Right renal cortex interstitium (tissue), 3 donors: ENCODE measurements at regions not wholly inside any gene's neighbourhood (a gene's known extent, or its start where the extent isn't known, plus 50 kb on each side); places are given as distances from the start of the nearest gene placed in this dataset.
"Not testable (repeated sequence)": the region's sequence is repeated elsewhere in the genome, so short reads cannot be mapped to it uniquely, and the experiment has no call there.

ENCODE experiments used
- DNase-seq, 3 donors: peaks; one replicate each; pipeline ENCODE4 v3.0.0-alpha.2; 2013; ENCODE audit warnings: low read depth in 3 of 3, low spot score in 2 of 3

DNA sequence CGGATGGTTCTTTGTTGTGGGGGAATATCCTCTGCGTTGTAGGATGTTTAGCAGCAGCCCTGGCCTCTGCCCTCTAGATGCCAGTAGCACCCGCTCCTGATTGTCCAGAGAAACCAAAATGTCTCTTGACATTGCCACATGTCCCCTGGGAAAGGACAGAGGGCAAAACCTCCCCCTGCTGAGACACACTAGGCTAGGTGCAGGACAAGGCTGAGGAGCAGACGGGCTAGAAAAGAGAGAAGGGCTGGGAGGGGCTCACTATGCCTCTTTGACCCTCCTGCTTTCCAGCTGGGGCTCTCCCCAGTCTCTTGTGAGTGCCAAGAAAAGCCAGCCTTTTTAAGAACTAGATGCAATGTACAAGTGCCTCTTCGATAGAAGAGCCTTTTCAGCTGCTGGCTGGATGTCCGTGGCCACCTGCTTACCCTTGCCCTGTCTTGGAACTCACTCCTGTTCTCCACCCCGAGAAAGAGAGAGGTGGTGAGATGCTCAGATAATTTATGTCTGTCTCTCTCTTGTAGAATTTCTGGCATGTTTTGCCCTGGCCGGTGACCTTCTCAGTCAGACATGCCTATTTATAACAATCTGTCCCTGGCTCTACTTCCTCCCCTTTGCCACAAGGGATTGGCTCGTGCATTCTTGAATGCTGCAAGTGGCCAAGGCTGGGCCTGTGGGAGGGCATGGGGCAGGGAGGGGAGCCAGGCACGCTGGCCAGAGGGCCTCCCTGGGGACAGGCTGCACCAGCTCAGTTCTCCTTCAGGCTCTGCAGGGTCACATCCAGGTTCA is 142.6 kb downstream of the RPLP1 start:
- DNase-seq, result no peak

DNA sequence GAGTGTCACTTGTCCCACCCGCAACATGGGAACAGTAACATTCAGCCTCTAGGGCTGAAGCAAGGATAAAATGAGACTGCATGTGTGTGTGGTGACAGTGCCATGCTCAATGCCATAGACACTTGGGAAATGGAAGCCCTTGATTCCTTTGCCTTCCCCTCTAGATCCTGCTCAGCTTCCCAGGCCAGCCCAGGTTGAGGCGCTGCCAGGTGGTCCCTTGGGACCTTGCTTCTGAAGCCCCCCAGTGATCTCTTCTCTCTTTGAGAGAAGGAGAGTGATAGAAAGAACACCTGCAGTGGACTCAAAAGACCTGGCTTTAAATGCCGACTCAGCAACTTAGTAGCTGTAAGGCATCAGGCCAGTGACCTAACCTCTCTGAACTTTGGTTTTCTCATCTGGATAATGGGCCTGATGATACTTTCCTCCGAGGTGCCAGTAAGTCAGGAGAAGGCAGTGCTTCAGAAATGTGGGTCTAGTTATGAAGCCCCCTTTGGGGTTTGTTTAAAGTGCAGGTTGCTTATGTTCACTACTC is 144.5 kb downstream of the RPLP1 start:
- DNase-seq, result no peak

DNA sequence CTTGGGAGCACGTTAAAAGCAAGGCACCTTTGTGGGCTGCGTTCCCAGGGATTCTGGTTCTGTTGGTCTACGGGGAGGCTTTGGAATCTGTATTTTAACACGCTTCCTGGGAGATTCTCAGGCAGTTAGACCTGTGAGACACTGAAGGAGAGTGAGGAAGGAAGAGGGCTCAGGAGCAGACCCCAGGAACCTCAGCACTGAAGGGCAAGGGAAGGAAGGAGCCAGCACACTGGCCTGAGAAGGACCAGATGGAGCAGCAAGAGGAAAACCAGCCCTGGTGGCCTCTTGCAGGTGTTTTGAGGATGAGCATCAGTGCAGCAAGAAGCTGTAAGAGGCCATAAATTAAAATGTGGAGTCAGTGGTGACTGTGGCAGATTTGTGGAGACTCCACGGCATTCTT is 146.7 kb downstream of the RPLP1 start:
- no peak for DNase-seq

DNA sequence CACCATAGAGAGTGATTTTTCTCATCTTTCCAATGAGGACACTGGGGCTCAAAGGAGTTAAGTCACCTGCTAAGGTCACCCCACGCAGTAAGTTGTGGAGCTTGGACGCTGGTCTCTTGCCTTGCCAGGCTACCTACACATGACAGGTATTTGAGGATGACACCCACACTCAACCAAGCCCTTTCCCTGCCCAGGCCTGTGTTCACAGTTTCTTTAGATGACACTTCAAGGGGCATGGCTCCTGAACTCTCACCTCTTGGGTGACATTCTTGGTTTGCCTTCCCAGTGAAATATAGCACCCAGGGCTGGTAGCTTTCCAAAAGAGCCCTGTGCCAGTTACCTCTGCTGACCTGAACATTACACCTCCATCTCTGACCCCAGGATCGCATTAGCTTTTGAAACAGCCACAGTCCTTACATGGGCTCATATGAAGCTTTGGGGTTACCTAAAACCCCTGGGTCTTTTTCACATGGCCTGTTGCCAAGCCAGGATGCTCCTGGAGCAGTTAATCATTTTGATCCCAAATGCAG is 148.0 kb downstream of the RPLP1 start:
- no peak for DNase-seq

DNA sequence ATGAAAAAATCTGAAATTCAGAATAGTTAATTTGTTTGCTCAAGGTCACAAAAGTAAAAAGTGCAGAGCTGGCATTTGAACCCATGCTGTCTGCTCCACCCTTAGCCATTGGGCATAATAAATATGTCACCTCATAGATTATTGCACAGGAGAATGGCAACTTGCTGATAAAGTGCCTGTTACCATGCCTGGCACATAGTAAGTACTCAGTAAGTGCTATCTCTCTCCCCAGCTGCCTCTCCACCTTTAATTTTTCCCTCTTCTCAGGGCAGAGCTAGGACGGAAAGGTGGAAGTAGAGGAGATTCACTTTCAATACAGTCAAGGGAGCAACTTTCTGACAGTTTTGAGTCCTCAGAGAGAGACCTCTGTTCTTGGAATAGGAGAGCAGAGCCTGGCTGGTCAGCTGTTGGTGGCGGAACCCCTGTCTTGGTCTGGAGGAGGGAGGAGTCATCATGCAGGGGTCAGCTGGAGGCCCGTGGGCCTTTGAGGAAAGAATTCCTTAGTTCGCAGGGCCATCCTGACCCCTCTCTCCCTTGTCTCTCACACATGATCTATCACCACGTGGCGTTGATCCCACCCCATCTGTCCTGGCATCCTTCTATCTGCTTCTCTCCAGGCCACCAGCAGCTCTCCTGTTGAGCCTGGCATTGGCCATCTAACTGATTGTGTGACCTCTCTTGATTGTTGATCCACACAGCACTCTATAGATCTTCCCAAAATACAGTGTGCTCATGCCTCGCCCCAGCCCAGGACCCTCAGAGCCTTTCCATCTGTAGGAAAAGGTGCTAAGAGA is 149.3 kb downstream of the RPLP1 start:
- no peak for DNase-seq

DNA sequence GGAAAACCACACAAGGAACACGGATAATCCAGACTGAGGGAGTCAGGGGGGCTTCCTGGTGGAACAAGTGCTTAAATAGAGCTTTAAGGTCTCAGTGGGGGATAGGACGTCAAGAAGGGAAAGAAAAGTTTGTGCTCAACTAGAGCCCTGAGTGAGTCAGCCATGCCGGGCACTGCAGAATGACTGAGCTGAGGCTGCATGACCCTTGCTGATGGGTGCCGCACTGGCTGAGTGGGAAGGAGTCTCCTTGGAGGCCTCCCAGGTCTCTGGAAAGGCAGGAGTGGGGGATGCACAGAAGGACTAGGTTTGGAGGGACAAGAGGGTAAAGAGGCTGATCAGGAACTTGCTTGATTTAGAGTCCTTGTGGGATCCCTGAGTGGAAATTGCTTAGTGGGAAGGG is 150.3 kb downstream of the RPLP1 start:
- no peak for DNase-seq

DNA sequence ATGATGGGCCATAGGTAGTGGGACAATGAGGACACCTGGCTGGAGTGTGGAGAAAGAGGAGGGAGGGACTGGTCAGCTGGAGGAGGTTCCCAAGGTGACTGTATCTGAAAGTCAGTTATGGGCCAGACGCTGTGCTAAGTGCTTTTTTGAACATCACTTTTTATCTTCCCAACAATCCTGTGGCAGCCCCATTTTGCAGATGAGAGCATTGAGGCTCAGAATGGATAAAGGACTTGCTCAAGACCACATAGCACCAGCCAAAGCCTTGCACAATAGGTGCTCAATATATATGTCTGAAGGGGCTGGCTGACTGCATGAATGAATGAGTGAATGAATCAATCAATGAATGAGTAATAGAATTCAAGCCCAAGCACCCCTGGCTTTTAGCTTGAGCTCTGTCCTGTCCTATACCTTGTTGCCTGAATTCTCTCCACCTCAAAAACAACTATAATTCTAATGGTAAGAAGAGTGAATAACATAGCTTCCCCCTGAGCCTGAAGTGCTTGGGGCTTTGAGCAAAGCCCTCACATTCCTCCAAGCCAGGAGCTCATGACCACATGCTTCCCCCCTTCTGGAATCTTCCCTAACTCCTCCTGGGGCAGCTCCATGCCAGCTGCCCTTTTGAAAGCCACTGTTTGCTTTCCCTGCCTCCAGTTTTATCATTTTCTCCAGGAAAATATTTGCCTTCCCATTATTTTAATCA is 150.9 kb downstream of the RPLP1 start:
- DNase-seq, result no peak

DNA sequence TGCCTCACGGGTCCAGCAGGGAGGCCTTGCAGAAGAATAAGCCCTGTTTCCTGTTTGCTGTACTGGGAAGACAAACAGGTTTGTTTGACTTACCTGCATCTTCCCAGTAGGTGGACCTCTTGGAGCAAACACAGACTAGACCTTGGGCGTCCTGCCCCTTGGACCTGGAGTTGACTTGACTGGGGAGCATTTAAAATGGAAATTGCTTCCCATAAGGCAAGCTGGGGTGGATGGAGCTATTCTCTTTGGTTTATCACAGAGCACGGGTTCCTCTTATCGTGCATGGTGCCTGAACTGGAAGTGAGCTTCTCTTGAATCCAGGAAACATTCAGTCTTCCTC is 151.4 kb downstream of the RPLP1 start:
- no peak for DNase-seq

DNA sequence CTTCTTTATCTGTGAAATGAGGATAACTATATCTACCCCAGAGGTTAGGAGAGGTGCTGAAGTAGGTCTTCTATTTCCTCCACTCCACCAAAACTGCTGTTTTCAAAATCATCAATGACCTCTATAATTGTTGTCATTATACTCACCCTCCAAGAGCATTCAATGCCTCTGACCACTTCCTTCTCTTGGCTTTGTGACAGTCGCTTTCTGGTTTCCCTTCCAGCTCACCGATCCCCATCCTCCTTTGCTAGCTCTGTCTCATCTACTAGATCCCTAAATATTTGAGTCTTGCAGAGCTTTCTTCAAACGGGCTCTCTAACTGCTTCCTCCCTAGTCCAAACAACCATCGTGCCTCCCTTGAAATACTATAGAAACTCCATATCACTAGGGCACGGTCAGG is 153.5 kb downstream of the RPLP1 start:
- no peak for DNase-seq

DNA sequence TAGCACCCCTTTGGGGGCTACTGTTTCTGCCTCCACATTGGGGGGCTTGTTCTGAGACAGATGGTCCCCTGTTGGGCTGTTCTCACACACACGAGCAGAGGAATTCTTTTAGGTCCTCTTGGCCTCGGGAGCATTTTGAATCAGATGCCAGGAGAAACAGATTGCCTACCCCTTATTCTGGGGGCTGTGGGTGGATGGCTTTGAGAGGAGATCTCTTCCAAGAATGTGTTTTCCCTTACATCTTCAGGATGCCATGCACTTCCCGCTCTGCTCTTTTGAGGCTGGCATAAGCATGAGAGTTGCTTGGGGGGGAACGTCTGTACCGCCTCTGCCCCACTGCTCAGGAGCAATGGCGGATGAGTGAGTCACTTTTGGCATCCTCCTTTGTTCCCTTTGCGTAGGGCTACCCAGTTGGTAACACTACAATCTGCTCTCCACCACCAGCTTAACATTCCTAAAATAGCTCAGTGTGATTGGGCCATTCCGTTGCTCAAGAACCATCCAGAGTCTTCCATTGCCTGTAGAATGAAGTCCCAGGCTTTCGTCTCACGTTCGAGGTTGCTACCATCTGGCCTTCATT is 154.4 kb downstream of the RPLP1 start:
- no peak for DNase-seq

DNA sequence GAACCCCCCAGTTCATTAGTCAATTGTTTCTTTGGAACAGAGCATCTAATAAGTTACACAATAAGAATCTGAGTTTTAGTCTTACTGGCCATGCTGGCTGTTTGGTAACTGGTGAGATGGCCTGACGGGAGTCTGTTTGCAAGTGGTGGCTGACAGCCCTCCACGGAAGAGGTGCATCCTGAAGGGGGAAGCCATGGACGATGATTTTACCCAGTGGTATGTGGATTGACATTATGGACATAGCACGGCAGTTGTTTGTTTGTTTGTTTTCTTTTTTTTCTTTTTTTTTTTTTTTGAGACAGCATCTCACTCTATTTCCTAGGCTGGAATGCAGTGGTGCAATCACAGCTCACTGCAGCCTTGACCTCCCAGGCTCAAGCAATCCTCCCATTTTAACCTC is 156.0 kb downstream of the RPLP1 start:
- no peak for DNase-seq

DNA sequence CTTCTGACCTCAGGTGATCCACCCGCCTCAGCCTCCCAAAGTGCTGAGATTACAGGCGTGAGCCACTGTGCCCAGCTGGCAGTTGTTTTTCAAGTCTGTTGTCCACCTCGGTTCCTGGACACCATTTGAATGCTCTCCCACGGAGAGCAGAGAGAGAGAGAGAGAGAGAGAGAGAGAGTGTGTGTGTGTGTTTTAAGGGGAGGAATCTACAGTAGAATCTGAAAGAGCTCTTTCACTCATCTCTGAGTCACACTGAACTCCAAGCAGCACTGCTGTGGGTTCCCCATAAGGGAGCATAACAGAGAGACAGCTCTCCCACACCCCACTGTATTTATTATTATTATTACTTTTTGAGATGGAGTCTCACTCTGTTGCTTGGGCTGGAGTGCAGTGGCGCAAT is 156.6 kb downstream of the RPLP1 start:
- DNase-seq, result no peak

DNA sequence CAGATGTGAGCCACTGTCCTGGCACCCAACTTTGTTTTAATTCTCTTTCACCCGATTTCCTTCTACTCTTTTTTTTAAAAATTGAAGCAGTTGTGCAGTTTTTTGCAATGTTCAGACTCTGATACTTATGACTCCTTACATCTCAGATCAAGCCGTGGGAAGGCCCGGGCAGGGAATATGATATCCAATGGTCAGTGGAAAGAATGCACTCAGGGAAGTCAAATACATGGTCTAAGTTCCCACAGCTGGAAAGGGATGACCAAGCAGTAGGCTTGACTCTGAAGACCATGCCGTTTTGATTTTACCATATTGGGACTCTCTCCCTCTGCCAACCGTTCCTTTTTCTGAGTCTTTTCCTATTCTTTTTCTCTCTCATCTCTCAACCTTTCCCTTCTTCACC is 157.2 kb downstream of the RPLP1 start:
- DNase-seq, result no peak

DNA sequence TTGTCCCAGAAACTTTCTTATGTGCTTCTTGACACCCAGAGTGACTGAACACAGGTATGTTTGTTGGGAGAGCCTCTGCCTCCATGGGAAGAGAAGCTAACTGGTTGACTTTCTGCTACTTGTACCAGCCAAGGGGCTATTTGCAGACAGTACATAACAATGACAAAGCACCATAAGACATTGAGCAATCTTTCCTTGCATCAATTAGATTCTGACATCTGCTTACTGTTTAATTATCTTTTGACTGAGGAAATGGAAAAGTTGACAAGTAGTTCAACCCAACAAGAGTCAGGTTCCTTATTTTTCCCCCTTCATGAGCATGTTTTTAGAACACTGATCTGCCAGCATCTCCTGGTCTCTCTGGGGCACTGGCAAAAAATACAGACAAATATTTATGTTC is 157.7 kb downstream of the RPLP1 start:
- DNase-seq, result no peak

DNA sequence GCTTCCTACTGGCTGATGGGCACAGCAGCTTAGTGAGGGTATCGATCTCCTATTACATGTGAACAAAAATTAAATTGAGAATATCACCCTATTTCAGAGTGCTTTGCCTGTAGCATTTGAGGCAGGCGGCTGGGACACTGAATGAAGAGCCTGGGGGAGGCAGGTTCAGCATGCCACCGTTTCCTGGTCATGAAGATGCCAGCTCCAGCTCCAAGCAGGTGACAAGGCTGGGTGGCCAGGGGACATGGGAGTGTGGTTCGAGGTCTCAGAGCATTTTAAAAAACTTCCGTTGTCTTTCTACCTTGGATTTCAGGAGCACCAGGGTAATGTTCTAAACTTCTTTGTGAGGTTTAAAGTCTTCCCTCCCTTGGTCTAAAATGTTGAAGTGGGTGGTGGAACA is 158.2 kb downstream of the RPLP1 start:
- DNase-seq, result no peak

DNA sequence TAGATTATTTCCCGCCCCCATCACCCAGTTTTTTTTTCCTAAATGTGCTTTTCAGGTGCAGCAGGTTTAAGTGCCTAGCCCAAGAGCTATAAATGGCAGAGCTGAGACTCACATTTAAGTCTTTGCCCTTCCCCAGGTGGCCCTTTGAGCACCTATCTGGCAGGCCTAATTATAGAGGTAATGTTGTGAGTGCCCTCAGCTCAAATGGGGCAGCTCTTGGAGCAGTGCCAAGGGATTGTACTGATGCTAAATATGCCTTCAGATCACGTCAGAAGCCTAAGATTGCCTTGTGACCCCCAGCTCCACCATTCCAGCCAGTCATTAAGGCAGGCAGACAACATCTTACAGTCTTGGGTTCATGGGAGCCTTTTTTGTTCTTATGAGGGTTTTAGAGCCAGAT is 159.5 kb downstream of the RPLP1 start:
- DNase-seq, result no peak

DNA sequence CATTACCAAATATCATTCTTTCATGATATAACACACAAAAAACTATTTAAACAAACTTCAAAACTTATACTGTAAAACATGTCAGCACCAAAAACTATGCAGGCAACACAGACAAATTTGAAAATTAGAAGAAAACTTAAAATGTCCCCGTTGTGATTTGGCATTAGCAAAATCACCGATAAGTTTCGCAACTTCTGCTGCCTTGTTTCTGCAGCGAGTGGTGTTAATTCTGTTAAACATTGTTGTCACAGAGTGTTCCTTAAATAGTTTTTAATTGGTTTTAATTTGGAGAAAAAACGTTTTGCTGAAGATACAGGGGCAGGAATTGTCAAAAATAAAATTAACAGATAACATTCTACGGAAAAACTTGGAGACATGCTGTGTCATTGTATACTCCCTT is 160.6 kb downstream of the RPLP1 start:
- DNase-seq, result no peak

DNA sequence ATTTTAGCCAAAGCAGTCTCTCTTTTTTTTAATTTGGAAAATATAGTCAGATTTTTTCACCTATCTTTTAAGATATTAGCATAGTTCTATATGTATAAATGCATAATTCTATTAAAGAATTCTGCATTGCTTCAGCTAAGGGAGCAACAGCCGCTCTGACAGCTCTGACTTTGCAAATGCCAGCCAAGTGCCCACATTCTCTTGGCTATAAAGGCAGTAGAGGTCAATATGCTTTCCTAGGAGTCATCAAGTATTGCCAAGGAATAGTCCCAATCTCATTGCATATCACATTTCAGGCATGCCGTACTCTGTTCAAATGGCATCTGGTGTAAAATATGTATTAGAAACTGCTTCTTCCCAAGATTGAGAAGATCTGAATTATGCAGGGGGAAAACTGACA is 161.4 kb downstream of the RPLP1 start:
- no peak for DNase-seq

DNA sequence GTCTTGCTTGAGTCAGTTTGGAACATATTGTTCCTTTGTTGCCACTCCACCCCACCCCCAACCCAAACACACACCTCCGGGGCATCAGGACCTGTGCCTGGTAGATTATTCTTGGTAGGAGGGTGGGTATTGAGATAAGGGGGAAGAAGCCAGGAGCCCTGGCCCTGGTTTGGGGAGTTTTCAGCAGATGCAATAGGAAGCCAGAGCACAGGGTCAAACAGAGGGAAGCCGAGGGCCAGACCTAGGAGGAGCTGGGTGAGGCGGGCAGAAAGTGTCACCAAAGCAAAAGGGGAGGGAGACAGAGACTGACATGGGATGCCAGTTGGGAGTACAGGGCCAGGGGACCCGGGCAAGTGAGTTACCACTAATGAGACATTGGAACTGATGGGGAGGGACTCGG is 163.1 kb downstream of the RPLP1 start:
- no peak for DNase-seq

DNA sequence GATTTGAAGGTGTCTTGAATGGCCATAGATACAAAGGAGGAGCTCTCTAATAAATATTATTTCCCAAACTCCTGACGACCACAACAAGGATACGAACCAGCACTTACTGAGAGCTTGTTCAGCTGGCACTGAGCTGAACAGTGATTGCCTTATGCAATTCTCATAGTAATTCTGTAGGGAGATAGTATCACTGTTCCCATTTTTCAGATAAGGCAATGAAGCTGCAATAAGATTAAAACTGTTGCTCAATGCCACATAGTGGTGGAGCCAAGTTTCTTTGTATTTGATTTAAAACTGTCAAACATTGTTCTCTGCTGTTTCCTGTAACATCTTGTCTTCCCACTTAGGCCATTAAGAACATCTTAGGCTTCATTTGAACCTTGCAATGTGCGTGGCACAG is 163.9 kb downstream of the RPLP1 start:
- no peak for DNase-seq

DNA sequence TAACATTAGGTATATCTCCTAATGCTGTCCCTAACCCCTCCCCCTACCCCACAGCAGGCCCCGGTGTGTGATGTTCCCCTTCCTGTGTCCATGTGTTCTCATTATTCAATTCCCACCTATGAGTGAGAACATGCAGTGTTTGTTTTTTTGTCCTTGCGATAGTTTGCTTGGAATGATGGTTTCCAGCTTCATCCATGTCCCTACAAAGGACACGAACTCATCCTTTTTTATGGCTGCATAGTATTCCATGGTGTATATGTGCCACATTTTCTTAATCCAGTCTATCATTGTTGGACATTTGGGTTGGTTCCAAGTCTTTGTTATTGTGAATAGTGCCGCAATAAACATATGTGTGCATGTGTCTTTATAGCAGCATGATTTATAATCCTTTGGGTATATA is 164.5 kb downstream of the RPLP1 start:
- not testable (repeated sequence) for DNase-seq
